Activated T-cell treated with anti-CD3 and anti-CD28 coated beads for 24 hours (primary cell): ENCODE measurements at regions not wholly inside any gene's neighbourhood (a gene's known extent, or its start where the extent isn't known, plus 50 kb on each side); places are given as distances from the start of the nearest gene placed in this dataset.

Source experiments
- DNase-seq: peaks from one replicate; pipeline ENCODE4 v3.0.0-alpha.2; 2020; ENCODE audit warnings: low read depth

DNA sequence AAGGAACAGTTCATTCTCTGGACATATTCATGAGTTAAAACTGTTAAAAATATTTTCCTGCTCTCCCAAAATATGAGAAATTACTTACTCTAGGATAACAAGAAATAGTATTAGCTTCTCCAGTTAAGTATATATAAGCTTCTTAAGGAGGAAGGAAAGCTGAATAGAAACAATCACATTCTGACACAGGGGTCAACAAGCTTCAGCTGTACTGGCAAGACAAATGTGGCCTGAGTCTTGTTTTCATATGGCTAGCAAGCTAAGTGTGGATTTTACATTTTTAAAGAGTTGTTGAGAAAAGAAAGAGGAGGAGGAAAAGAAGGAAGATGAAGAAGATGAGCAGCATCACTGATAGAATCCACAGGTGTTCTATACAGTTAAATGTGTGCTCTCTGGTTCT is 313.8 kb downstream of the ZPLD1 start:
- DNase-seq = no peak

DNA sequence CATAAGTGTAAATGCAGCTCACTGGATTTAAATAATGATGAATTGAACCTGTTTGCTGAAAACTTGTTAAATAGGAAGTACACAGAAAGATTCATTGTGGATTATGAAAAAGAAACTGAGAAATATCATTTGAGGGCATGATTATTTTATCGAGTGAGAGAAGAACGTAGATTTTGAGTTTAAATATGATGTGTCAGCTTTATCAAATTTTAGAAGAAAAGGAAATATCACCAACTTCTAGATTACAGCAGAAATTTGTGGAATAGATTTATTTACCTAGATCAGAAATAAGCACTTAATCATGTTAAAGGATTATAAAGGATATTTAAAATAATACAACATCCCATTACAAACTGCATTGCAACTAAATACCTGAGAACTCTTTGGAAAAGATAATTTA is 315.5 kb downstream of the ZPLD1 start:
- DNase-seq = no peak

DNA sequence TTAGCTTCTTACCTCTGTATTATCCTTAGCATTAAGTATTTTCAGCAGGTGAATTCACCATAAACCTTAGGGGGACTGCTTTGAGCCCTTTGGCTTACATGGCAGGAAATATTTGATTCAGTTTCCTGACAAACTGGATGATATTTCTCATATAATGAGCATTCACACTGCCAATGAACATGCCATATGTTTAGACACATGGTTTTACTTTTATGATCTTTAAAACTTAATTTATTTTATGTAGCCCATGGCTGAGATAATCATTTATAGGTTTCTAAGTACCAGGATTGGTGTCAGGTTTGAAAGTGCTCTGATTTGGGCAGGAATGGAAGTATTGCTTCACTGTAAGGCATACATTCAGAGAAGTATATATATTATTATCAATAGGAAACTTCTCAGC is 319.1 kb downstream of the ZPLD1 start:
- no peak for DNase-seq

DNA sequence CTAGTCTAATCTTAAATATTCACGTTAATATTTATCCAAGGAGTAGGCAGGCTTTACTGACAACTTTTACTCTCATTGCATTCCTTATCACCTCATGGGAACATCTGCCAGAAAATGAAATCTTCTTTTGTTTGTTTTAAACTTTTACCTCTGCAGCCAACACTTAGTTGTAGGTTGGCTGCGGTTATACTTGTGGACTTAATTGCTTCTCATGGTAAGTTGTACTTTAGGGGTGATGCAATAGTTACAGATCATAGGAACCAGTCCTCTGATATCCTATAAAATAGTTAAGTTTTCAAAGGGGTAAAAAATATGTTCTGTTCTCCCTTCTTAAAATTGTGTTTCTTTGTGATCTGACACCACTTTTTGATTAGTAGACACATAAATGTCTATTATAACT is 321.9 kb downstream of the ZPLD1 start:
- no peak for DNase-seq

DNA sequence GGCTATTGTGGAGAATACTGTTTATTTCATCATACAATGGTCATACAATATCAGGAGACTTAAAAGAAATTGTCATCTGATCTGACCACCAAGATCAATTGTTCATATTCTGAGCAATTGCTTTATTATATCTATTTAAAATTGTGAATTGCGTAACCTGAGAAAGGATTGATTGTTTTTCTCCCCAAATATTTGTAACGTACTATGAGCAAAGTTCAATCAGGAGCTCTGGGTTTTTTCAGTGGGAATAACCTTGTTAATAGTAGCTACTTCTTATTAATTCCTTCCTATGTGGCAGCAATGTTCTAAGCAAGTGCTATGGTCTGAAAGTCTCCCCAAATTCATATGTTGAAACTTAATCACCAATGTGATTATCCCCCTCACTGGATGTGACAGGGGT is 323.1 kb downstream of the ZPLD1 start:
- DNase-seq = no peak

DNA sequence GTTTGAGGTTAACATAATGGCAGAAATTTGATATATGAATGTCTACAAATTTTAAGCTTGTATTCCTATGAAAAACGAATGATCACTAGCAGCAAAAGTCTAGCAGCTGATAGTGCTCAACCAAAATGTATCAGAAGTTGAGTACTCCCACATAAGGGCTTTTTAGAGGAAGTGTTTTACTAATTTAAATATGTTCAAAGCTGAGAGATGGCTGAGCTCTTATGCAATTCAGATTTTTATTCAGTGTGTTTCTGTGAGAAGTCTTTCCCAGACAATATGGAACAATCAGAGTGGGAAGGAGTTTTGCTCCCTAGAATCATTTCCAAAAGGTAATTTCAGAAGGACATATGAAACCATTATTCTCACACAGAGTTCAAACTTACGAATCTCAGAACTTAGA is 327.0 kb downstream of the ZPLD1 start:
- DNase-seq = no peak

DNA sequence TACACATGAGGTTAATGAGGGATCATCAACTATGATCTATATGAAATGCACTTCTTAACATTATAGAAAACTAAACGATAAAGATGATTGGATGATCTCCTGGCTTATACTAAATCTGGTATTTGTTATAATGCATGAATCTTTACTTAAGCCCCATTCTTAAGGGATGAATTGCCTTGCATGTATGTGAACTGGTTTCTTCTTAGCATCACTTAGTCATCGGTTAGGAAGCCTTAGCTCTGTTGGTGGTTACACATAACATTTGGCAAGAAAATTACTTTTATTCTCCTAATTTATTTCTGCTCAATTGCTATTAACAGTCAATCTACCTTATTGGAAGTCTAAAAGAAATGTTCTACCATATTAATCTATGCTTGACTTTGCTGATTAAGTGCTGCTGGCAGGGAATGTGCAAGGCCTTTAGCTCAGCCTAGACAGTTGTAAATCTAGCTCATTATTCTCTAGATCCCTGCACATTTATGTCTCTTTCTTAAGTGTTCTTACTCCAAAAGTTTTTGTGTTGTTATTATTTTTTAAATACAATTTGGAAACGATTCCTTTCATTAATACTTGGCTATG is 356.0 kb downstream of the ZPLD1 start:
- no peak for DNase-seq

DNA sequence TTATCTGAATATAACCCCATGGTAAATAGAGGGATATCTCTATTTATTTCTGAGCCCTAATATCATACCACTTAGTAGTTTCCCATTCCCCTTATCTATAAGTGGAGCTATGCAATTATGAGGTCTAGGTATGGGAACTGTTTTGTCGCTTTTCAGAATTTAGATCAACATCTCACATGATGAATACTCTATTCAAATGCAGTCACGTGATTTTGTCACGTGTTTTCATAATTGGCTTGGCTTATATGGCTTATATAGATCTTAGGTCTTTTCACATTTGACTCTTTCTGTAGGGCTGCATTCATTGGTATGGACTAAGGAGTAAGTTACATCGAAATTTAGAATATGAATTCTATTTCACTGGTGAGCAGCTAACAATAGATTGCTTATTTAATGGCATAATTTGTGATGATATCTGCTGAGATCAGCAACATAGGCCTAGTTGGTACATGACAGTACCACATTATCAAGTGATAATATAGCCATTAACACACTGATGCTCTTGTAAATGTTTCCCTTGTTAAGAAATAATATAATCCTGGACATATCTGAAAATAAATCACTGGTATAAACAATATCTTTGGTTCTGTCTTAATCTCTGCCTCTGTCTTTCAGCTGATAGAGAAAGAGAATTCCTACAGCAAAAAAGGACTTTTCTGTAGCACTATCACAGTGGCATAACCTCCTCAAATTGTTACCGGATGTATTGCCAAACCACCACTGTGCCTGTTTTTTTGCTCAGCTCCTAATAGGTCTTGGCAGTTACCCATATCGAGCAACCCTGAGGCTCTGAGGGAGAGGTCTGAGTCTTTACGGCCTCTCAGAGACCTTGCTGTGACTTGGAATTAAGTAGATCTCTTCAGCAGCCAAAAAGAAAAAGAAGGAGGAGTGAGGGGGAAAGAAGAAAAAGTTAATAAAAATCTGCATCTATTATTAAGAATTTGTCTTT is 357.1 kb downstream of the ZPLD1 start:
- no peak for DNase-seq

DNA sequence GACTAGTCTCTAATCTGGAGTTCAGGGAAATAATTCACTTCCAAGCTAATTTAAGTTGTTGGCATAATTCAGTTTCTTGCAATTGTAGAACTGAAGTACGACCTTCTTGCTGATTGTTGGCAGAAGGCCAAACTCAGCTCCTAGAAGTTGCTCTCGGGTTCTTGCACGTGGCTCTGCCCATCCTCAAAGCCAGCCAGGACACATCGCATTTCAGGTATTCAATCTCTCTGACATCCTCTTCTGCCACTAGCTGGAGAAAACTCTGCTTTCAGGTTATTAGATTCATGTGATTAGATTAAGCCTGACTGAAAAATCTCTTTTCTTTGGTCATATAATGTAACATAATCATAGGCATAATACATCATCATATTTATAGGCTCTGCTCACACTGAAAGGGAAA is 362.0 kb downstream of the ZPLD1 start:
- DNase-seq = no peak

DNA sequence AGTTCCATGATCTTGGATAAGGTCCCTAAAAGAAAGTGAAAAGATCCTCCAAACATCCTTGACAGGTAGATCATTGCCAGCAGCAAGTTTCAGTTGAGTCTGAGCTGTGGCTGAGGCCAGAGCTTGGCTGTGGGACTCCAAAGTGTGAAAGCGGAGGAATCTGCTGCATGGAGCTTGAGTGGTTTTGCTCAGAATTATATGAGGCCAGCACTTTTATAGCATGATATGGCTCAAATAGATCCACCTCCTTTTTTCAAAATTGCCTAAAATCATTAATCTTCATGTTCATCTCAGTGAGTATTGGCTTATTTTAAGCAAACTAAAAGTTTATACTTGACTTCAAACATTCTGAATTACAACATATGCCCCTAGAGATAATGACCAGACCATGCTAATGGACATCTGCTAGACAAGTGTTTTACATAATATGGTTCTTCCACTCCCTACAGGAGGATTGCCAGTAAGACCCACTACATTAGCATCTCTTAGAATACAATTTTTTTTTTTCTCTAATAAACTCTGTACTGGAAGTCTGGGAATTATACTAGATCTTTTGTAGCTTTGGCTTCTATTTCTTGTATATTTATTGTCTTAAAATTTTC is 368.1 kb downstream of the ZPLD1 start:
- no peak for DNase-seq

DNA sequence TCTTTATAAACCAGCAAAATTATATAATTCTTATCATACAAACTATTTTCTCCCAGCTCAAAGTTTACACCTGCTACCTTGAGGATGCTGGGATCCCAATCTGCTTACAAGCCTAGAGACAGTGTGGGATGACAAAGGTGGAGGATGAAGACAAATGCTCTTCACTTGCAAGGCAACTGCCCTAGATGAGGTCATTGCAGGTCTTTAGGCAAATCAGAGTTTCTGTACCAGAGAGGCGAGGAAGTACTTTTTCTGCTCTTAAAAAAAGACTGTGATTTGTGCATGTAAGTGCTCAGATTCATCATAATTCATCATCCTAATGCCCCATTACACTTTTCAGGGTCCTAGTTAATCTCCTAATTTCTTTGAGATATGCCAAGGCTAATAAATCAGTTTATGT is 376.1 kb downstream of the ZPLD1 start:
- no peak for DNase-seq

DNA sequence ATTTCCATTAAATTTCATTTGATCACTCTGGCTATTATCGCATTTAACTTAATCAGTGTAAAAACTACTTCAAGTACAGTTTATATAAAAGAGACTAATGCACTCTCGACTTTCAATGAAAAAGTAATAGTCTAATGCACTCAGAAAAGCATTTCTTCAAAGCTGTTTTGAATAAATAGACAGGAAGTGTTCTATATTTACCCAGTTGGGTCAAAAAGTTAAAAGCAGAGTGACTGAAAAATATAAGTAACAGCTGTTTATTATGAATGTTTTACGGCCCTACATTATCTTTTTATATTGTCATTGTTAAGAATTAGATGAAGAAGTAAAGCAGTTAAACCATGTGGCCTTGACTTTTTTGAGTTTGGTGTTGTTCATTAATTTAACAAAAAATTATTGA is 391.8 kb downstream of the ZPLD1 start:
- DNase-seq = no peak

DNA sequence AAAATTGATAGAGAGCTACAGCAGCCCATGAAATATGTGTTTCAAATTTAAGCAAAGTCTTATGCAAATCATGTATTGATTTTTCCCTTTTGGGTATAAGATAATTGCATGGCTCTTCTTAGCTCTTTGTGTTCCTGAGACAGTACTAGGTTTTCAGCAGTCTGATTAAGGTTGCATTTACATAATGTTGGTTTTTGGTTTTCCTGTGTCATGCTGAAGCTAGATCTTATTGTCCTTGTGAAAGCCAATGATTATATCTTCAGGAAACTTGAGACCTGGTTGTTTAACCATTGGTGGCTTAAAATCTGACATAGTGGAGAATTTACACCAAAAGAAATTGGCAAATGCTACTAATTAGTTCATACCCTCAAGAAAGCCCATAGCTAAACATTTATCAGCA is 392.6 kb downstream of the ZPLD1 start:
- no peak for DNase-seq

DNA sequence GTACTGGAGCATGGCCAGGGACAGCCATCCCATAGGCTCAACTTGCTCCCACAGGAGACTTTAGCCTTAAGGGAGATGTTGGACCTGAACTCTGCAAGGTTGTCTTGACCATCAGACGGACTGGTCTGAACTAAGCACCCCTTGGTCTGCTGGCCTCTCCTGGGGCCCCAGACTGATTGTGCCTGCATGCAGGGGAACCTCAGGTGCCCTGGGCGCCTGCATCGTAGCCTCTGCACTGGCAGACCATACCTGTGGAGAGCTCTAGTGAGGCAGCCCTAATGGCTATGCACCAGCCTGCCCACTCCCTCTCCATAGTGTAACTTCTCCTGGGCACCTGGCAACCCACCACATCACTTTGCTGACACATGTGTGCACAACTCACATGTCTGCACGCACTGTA is 395.6 kb downstream of the ZPLD1 start:
- no peak for DNase-seq

DNA sequence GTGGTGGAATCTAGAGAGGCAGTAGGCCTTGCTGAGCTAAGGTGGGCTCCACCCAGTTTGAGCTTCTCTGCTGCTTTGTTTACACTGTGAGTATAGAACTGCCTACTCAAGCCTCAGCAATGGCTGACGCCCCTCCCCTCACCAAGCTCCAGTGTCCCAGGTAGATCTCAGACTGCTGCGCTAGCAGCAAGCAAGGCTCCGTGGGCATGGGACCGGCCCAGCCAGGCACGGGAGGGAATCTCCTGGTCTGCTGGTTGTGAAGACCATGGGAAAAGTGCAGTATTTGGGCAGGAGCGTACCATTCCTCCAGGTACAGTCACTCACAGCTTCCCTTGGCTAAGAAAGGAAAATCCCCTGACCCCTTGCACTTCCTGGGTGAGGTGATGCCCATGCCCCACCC is 407.1 kb downstream of the ZPLD1 start:
- DNase-seq = no peak

DNA sequence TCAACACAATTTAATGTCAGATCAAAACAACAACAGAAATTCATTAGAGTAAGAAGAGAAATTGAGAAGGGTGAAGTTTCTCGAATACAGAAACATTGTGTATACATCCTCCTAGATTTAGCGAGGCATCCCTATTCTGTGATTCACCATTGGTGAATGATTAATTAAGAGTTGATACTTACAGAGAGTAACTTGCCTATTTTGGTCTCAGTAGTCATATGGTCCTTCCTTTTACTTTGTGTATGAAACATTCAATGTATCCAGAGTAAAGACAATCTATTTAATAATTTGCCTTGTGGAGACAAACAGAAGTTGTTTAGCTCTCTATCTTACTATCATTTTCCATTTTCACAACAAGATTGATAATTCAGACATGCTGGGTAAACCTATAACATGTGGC is 432.0 kb downstream of the ZPLD1 start:
- no peak for DNase-seq

DNA sequence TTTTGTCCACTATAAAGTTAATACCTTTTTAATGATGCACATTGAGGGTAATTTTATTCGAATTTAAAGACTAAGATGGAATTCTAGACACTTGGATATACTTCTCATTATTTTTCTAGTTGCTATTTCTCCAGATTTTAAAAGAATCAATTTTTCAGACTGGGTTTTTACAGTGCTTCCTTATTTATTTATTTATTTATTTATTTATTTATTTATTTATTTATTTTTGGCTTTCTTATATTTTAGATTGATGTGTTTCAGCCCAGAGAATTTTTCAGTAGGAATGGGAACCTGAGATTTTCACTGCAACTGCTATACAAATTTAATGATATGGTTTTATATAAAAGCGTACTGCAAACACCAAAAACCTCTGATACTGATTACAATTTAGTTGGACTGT is 448.7 kb downstream of the ZPLD1 start:
- DNase-seq = no peak

DNA sequence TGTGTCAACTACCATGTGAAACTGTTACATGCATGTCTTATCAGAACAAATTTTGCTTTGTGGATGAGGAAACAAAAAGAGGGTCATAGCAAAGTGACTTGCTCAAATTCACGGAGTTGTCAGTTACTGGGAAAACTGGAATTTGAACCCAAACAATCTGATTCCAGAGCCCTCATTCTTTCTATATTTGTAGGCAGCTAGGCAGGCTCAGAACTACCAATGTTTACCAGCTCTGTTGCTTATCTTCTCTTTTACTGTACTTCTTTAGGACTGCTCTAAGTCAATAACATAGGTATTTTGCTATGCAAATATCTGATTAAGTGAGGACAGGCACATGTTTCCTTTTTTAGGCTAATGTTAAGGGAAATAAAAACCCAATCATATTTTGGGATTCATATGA is 450.5 kb downstream of the ZPLD1 start:
- no peak for DNase-seq

DNA sequence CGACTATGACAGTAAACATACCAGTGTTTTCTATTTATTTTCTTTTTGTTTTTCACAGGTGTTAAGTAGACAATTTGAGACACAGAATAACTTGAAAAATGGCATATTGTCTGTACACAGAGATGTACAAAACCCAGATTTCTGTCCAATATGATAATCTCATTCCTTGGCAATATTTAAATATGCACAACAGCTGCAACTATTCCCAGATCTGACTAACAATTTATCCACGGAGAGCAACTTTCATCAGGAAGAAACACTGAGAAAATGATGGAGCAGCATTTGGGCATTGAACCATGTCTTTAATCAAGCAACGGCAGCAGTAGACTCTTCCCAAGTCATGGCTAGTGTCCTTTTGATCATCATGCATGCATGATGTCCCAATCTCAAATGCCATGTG is 452.6 kb downstream of the ZPLD1 start:
- no peak for DNase-seq

DNA sequence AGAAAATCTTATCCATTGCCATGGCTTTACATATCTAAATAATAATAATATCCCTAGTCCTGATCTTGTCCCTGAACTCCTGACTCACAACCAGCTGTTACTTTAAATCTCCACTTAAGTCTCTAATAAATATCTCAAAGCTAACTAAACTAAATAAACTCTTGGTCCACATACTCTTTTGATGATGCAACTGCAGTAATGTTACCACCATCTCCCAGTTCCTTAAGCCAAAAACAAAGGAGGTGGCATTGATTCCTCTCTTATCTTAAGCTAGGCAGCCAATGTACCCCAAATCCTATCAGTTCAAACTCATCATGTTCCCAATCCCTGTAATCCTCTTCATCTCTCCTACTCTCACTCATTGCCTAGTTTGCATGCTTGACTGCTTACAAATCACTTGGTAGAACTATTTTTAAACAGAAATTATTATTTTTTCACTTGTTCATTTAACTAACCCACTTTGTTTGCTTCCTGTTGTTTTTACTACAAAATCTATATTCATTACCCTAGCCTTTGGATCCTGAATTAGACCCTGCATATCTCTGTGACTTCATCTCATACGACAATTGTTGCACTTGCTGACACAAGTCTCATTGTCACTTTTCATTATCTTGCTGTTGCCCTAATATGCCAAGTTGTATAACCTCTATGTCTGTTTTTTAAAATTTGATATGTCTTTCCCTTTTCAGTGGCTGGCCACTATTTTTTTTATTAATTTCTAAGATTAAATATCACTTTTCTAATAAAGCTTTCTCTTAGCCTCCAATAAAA is 462.2 kb downstream of the ZPLD1 start:
- DNase-seq = no peak

DNA sequence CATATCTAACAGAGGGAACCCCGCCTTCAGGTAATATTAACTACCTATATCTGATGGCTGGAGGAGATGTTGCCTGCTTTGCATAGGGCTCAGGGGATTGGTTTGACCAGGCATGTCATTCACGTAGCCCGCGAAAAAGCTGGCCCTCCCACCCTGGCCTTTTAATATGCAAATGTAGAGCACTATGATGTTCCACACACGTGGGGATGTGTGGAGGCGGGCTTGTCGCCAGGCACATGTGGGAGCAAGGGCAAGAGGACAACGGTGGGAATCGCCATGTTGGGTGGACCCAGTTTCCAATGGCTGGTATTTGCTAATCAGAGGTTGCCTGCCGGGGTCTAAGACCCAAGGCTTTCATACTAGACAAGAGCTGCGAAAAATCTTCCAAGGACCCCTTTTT is 469.8 kb downstream of the ZPLD1 start:
- no peak for DNase-seq

DNA sequence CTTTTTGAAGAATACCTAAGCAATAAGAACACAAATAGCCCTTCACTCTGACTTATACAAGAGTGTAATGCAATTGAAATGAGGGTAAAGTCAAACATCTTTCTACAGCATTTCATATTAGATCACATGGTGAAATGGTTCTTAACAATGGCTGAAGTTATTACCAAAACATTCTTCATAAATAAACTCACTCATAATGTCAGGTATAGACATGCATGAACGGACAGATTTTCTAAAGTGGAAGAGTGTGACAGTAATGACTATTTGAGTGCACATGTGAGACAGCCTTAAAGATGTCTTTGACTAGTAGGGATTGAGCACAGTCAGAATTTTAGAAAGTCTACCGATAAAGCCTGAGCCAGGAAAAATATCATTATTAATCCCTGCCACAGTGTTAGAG is 471.0 kb downstream of the ZPLD1 start:
- DNase-seq = no peak

DNA sequence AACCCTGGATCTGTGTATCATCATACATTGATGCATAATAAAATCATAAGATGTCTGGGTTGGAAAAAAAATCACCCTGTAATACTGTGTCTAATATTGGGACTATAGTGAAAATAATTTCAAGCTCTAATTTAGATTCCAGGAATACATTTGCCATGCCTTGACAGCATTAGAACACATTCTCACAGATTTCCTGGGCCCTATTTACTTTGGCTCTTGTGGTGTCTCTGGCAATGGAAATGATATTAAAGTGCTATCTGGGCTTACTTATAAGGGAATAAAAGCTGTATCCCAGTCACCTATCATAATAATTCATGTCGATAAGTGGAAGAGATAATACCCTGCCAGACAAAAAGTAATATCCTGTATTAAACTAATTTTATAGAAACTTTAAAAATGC is 472.0 kb downstream of the ZPLD1 start:
- DNase-seq = no peak
